ENCODE measurements at regions not wholly inside any gene's neighbourhood (a gene's known extent, or its start where the extent isn't known, plus 50 kb on each side); places are given as distances from the start of the nearest gene placed in this dataset.

DNA sequence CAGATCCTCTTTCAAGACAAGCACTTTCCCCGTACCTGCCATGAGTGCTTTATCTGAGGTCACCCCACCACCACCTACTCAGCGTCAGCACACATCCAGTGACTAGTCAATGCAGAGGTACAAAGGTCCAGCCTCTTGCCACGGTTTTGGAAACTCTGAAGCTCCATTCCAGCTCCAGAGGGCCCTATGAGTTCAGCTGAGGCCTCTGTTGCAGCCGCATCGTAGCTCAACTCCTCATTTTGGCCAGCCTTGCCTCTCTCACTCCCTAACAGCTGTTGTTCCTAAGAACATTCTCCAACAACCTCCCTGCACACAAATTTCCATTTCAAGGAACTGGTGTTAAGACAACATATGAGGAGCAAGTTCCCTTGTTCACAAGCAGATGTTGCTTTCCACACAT, 405.1 kb upstream of the PROK2 start:
- no peak overlapping the region for H3K27ac ChIP-seq (ENCODE audit: poor library complexity, severe bottlenecking)
- H3K4me3 ChIP-seq (ENCODE audit: severe bottlenecking): no peak overlapping the region
- ATAC-seq (ENCODE audit: low read depth) (no peak), DNase-seq (ENCODE audit: low spot score) (no peak)
- H3K27me3 ChIP-seq (ENCODE audit: insufficient read depth, poor library complexity, severe bottlenecking): no peaks in the 10 kb centered on the region
- TF ChIP-seq, protein P1, sequence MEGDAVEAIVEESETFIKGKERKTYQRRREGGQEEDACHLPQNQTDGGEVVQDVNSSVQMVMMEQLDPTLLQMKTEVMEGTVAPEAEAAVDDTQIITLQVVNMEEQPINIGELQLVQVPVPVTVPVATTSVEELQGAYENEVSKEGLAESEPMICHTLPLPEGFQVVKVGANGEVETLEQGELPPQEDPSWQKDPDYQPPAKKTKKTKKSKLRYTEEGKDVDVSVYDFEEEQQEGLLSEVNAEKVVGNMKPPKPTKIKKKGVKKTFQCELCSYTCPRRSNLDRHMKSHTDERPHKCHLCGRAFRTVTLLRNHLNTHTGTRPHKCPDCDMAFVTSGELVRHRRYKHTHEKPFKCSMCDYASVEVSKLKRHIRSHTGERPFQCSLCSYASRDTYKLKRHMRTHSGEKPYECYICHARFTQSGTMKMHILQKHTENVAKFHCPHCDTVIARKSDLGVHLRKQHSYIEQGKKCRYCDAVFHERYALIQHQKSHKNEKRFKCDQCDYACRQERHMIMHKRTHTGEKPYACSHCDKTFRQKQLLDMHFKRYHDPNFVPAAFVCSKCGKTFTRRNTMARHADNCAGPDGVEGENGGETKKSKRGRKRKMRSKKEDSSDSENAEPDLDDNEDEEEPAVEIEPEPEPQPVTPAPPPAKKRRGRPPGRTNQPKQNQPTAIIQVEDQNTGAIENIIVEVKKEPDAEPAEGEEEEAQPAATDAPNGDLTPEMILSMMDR (IDR thresholded peaks at IDR 0.05; ENCODE audit: poor library complexity, severe bottlenecking): no peak
- H3K4me1 ChIP-seq (ENCODE audit: insufficient read depth, poor library complexity, severe bottlenecking): peaks cover 13% of the 10 kb centered on the region
- H3K9me3 ChIP-seq (ENCODE audit: severe bottlenecking): no peaks in the 10 kb centered on the region
- H3K36me3 ChIP-seq (ENCODE audit: low read depth): no peaks in the 10 kb centered on the region

GRCh38 chr3:72189339-72189738, 404.4 kb upstream of the PROK2 start:
- Histone ChIP-seq H3K27ac (ENCODE audit: poor library complexity, severe bottlenecking) (no peak overlapping the region), H3K4me1 (ENCODE audit: insufficient read depth, poor library complexity, severe bottlenecking) (peaks cover 13% of the 10 kb centered on the region), H3K36me3 (ENCODE audit: low read depth) (no peaks in the 10 kb centered on the region), H3K9me3 (ENCODE audit: severe bottlenecking) (no peaks in the 10 kb centered on the region), H3K27me3 (ENCODE audit: insufficient read depth, poor library complexity, severe bottlenecking) (no peaks in the 10 kb centered on the region), H3K4me3 (ENCODE audit: severe bottlenecking) (no peak overlapping the region)
- DNase-seq (ENCODE audit: low spot score): no peak
- TF ChIP-seq, protein P1 (IDR thresholded peaks at IDR 0.05; ENCODE audit: poor library complexity, severe bottlenecking): no peak
- ATAC-seq (ENCODE audit: low read depth): no peak

DNA sequence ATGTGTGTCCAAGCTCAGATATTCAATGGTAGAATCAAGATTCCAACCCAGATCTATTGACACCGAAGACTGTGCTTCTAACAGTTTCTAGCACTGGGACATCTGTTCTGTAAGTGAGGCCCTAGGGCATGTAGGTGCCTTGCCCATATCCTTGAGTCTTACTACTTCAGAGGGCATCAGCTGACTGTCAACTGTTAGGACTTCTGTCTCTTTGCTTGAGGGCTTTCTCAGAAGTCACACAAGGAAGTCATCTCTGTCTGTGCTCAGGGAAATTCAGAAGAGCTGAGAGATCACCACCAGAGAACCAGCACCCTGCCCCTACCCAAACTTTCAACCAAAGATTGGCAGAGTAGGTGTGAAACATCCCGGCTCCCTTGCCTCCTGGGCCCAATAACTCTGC, 403.6 kb upstream of the PROK2 start:
- TF ChIP-seq, protein P1 (IDR thresholded peaks at IDR 0.05; ENCODE audit: poor library complexity, severe bottlenecking): no peak
- H3K4me1 ChIP-seq (ENCODE audit: insufficient read depth, poor library complexity, severe bottlenecking): peaks cover 13% of the 10 kb centered on the region
- no peaks in the 10 kb centered on the region for H3K27me3 ChIP-seq (ENCODE audit: insufficient read depth, poor library complexity, severe bottlenecking)
- no peak overlapping the region for H3K4me3 ChIP-seq (ENCODE audit: severe bottlenecking)
- ATAC-seq (ENCODE audit: low read depth) (no peak), DNase-seq (ENCODE audit: low spot score) (no peak)
- no peaks in the 10 kb centered on the region for H3K9me3 ChIP-seq (ENCODE audit: severe bottlenecking)
- H3K36me3 ChIP-seq (ENCODE audit: low read depth): no peaks in the 10 kb centered on the region
- no peak overlapping the region for H3K27ac ChIP-seq (ENCODE audit: poor library complexity, severe bottlenecking)

DNA sequence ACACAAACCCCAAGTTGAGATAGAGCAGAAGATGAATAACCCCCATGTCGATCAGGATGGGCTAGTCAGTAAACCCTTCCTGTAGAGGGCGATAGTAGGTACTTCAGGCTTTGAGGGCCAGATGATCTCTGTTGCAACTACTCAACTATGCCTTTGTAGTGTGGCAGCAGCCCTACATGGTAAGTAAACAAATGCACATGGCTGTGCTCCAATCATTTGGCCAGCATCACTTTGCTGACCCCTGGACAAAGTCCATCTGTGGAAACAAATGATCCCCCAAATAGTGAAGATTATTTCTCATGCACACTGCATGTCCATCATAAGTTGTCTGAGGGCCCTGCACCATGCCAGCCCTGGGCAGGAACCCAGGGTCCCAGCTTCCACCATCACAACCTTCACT, 402.2 kb upstream of the PROK2 start:
- TF ChIP-seq, protein P1 (IDR thresholded peaks at IDR 0.05; ENCODE audit: poor library complexity, severe bottlenecking): no peak
- DNase-seq (ENCODE audit: low spot score) (no peak), ATAC-seq (ENCODE audit: low read depth) (no peak)
- Histone ChIP-seq H3K36me3 (ENCODE audit: low read depth) (no peaks in the 10 kb centered on the region), H3K27me3 (ENCODE audit: insufficient read depth, poor library complexity, severe bottlenecking) (no peaks in the 10 kb centered on the region), H3K4me3 (ENCODE audit: severe bottlenecking) (no peak overlapping the region), H3K4me1 (ENCODE audit: insufficient read depth, poor library complexity, severe bottlenecking) (peaks cover 13% of the 10 kb centered on the region), H3K9me3 (ENCODE audit: severe bottlenecking) (no peaks in the 10 kb centered on the region), H3K27ac (ENCODE audit: poor library complexity, severe bottlenecking) (peak overlapping the region; percentile 61)

DNA sequence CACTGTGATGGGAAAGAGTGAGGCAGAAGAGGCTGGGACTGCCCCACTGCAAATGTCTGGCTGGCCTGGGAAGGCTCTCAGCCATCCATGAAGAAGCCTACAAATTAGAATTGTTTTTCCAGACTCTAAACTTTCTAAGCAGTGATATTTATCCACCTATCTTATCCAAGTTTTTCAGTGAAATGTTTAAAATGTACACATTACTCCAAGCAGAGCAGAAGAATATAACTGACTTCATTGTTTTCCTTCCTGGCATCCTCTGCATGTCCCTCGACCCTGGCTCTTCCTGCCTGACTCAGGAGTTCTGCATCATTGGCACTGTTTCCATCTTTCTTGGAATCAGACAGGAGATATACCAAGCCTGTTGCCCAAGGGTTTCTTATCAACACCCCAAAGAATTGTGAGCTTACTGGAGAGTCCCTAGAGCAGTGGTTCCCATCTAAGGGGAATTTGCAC, 401.5 kb upstream of the PROK2 start:
- Histone ChIP-seq H3K9me3 (ENCODE audit: severe bottlenecking) (no peaks in the 10 kb centered on the region), H3K4me3 (ENCODE audit: severe bottlenecking) (no peak overlapping the region), H3K27ac (ENCODE audit: poor library complexity, severe bottlenecking) (peak overlapping the region; percentile 61), H3K27me3 (ENCODE audit: insufficient read depth, poor library complexity, severe bottlenecking) (no peaks in the 10 kb centered on the region), H3K36me3 (ENCODE audit: low read depth) (no peaks in the 10 kb centered on the region), H3K4me1 (ENCODE audit: insufficient read depth, poor library complexity, severe bottlenecking) (peaks cover 13% of the 10 kb centered on the region)
- ATAC-seq (ENCODE audit: low read depth): peak; percentile 58
- TF ChIP-seq, protein P1 (IDR thresholded peaks at IDR 0.05; ENCODE audit: poor library complexity, severe bottlenecking): no peak
- no peak for DNase-seq (ENCODE audit: low spot score)
